BLaER1 treated with 17β-estradiol and CSF1 and Interleukin-3, amounts not matched to agents 10 nM and 100 nM (cell line): ENCODE measurements at regions not wholly inside any gene's neighbourhood (a gene's known extent, or its start where the extent isn't known, plus 50 kb on each side); places are given as distances from the start of the nearest gene placed in this dataset.

Experiments
- H3K27ac ChIP-seq, 11 experiments: shearing (Covaris generic); formaldehyde crosslinking; 2 replicates each; pipeline ENCODE4 v1.8.1; 2022
- H3K27me3 ChIP-seq, 11 experiments: shearing (Covaris generic); formaldehyde crosslinking; 2 replicates each; pipeline ENCODE4 v1.8.1; 2022
- H3K36me3 ChIP-seq, 11 experiments: shearing (Covaris generic); formaldehyde crosslinking; 2 replicates each; pipeline ENCODE4 v1.8.1; 2022
- H3K4me1 ChIP-seq, 10 experiments: shearing (Covaris generic); formaldehyde crosslinking; 2 replicates each; pipeline ENCODE4 v1.8.1; 2022
- H3K4me2 ChIP-seq, 11 experiments: shearing (Covaris generic); formaldehyde crosslinking; 2 replicates each; pipeline ENCODE4 v1.8.1; 2022
- H3K4me3 ChIP-seq, 10 experiments: shearing (Covaris generic); formaldehyde crosslinking; 2 replicates each; pipeline ENCODE4 v1.8.1; 2022
- H3K9ac ChIP-seq, 11 experiments: shearing (Covaris generic); formaldehyde crosslinking; 2 replicates each; pipeline ENCODE4 v1.8.1; 2022
- H3K9me3 ChIP-seq, 11 experiments: shearing (Covaris generic); formaldehyde crosslinking; replicated peaks in 1 of 11; 2 replicates each; pipeline ENCODE4 v1.8.1; 2022
- H4K20me1 ChIP-seq, 11 experiments: shearing (Covaris generic); formaldehyde crosslinking; 2 replicates each; pipeline ENCODE4 v1.8.1; 2022
- Cebpa-rat ChIP-seq, 11 experiments: shearing (Covaris generic); IDR thresholded peaks; 2 replicates each; pipeline ENCODE4 v1.8.1; 2022

DNA sequence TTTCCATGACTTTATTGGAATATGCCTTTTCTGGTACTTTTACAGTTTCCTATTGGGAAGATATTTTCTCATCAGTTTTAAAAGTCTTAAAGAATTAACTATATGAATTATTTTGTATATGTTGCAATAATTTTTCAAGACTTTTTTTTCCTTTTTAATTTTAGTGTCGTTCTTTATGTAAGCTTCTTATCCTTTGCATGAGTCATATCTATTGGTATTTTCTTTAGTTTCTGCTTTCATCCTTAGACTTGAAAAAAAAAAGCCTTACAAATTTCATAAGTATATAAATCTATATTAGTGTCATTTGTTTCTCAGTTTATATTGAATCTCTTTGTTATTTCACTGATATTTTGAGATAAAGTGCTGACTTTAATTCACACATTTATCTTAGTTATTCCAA lies 94.9 kb downstream of the DSEL start:
- H3K27ac ChIP-seq = no peak overlapping the region
- no peak overlapping the region for H3K4me2 ChIP-seq
- no peaks in the 10 kb centered on the region for H3K27me3 ChIP-seq
- no peak overlapping the region for H3K4me3 ChIP-seq
- H3K9ac ChIP-seq = no peak overlapping the region
- peaks cover 0 to 8% (median 6%) of the 10 kb centered on the region in 10 experiments; a peak in 13 of 20 replicates for H3K4me1 ChIP-seq
- no peaks in the 10 kb centered on the region for H4K20me1 ChIP-seq
- TF ChIP-seq Cebpa-rat (IDR thresholded peaks at IDR 0.05) = no peak
- H3K9me3 ChIP-seq = no peaks in the 10 kb centered on the region
- no peaks in the 10 kb centered on the region for H3K36me3 ChIP-seq

DNA sequence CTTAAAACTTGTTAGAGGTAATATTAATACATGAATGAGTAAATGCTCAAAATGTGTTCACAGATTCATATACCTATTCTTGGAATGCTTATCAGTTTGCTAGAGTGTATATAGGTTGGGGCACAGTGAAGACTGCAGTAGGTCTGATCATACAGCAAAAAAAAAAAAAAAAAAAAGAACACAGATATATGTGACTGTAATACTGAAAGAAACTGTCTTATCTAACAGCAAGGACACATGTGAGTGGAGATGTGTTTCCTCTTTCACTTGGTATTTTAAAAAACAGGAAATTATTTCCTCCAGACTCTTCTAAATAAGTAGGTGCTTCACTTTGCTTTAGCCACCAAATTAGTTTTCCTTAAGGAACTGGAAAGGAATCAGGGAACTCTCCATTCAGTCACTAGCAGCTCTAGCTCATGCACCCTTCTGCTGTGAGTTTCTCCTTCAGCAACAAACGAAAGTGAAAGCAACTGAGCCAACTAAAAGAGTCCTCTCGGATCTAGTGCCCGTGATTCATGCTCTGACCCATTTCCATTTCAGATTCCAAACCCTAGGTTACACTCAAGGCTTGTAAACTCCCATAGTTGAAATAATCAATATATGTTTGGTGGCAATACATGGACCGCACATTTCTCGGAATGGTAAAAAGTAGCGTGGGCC lies 98.5 kb downstream of the DSEL start:
- Histone ChIP-seq H3K27ac (peak overlapping the region in 10 of 11 experiments; percentile 6 to 65 (median 40); a peak in 15 of 22 replicates), H3K9me3 (no peaks in the 10 kb centered on the region), H3K36me3 (no peaks in the 10 kb centered on the region), H3K4me1 (peaks cover 0 to 8% (median 6%) of the 10 kb centered on the region in 10 experiments; a peak in 13 of 20 replicates), H3K4me3 (peak overlapping the region in 3 of 10 experiments; percentile 15 to 38 (median 29); a peak in 6 of 20 replicates), H4K20me1 (no peaks in the 10 kb centered on the region), H3K4me2 (peak overlapping the region; percentile 26 to 71 (median 55); a peak in 21 of 22 replicates), H3K9ac (peak overlapping the region in 5 of 11 experiments; percentile 1 to 45 (median 36); a peak in 6 of 22 replicates), H3K27me3 (no peaks in the 10 kb centered on the region)
- TF ChIP-seq Cebpa-rat (IDR thresholded peaks at IDR 0.05) = no peak

DNA sequence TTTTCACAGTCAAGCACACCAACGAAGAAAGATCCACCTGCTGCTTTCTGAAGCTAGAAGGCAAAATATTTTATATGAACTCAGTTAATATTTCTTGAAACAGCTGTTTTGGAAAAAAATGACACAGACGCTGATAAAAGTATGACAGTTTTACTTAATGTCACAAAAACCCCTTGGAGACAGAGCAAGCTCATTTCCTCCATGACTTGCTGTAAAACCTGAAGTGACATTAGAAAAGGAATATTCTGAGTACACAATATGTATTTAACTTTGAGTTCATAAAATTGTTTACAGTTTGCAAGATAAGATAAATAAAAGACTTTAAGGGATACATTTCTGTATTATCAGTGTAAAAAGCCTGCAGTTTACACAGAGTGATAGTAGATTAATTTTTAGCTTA lies 105.4 kb downstream of the DSEL start:
- H3K27me3 ChIP-seq = no peaks in the 10 kb centered on the region
- H3K9ac ChIP-seq = no peak overlapping the region
- H3K4me3 ChIP-seq = no peak overlapping the region
- no peak for TF ChIP-seq Cebpa-rat (IDR thresholded peaks at IDR 0.05)
- peaks cover 0 to 16% (median 12%) of the 10 kb centered on the region in 10 experiments; a peak in 12 of 20 replicates for H3K4me1 ChIP-seq
- H3K4me2 ChIP-seq = peak overlapping the region in 2 of 11 experiments; percentile 57 to 59; a peak in 3 of 22 replicates
- H3K27ac ChIP-seq = no peak overlapping the region
- no peaks in the 10 kb centered on the region for H3K9me3 ChIP-seq
- H4K20me1 ChIP-seq = no peaks in the 10 kb centered on the region
- H3K36me3 ChIP-seq = no peaks in the 10 kb centered on the region

DNA sequence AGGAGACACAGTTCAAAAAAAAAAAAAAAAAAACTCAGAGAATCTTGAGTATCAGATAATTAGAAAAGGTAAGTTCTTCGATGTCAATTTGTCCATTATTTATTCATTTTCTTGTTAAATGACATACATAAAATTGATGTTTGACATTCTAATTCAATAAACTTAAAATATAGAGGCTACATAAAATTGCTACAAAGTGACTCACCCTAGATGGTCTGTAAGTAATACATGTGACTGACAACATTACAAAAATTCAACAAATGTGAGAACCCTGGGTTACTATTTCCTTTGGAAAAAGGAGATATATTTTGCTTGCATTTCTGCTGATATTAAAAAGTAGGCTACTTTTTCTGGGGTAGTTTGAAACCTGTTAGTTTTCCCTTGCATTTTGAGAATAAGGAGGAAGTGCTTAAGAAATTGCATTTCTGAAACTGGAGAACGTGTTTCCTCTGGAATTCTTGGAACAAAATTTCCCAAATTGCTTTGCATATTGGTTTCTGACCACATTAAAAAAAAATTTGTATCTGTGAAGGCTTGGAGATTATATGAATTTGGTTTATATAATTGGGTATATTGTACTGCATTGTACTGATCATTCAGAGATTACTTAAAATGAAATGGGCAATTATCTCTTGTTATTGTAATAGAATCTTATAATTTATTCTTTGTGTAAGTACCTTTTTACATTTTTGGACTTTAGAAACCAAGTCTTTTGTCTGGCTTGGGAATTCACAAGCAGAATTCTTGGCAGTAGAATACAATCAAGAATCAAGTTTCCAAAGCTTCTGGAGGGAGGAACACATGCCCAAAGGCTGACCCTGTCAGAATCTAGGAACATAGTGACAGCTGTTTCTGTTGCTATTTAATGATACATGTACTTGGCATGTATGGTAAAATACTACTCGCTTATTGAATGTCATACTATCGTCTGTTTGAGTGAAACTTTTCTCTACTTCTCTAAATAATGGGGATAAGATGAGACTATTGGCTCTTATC lies 106.1 kb downstream of the DSEL start:
- Histone ChIP-seq H3K4me3 (no peak overlapping the region), H4K20me1 (no peaks in the 10 kb centered on the region), H3K27me3 (no peaks in the 10 kb centered on the region), H3K36me3 (no peaks in the 10 kb centered on the region), H3K27ac (no peak overlapping the region; a peak in 1 of 22 replicates), H3K4me2 (peak overlapping the region in 2 of 11 experiments; percentile 57 to 59; a peak in 4 of 22 replicates), H3K4me1 (peaks cover 0 to 23% (median 15%) of the 10 kb centered on the region in 10 experiments; a peak in 12 of 20 replicates), H3K9ac (no peak overlapping the region), H3K9me3 (no peaks in the 10 kb centered on the region)
- TF ChIP-seq Cebpa-rat (IDR thresholded peaks at IDR 0.05) = no peak

DNA sequence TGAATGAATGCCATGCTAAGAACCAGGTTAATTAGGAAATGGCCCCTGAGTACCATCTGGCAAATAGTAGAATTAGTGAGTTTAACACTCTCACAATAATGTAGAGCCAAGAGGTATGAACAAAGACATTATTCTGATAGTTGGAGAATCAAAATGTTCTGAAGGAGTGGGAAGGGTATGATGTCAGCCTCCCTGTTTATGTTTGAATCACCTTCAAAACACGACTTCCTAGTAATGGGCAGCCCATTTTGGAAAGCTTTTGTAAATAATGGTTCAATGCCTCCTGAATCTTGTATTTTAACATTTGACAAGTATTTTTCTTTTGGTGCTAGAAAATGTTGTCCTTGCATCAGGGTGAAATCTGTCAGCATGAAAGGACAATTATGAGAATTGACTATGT lies 108.3 kb downstream of the DSEL start:
- Histone ChIP-seq H4K20me1 (no peaks in the 10 kb centered on the region), H3K4me3 (no peak overlapping the region), H3K27ac (no peak overlapping the region), H3K4me1 (peaks cover 0 to 28% (median 15%) of the 10 kb centered on the region in 10 experiments; a peak in 12 of 20 replicates), H3K9me3 (no peaks in the 10 kb centered on the region), H3K27me3 (no peaks in the 10 kb centered on the region), H3K4me2 (no peak overlapping the region), H3K9ac (no peak overlapping the region), H3K36me3 (no peaks in the 10 kb centered on the region)
- no peak for TF ChIP-seq Cebpa-rat (IDR thresholded peaks at IDR 0.05)

DNA sequence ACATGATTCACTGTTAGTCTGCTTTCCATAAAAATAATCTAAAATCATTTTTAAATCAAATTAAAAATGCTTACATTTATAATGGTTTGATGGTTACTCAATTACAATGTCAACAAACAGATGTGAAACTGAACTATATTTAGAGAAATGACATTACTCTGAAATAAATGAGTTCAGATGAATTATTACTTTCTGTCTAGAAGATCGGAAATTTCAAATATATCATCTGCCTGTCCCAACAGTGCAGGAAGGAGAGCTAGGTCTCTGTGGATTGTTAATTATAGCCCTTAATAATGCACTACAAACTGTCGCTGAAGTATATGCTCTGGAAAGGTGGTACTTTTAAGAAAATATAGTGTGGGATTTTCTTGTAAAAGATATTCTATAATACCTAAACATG lies 109.8 kb downstream of the DSEL start:
- Histone ChIP-seq H3K27me3 (no peaks in the 10 kb centered on the region), H3K9me3 (no peaks in the 10 kb centered on the region), H3K27ac (no peak overlapping the region), H3K36me3 (no peaks in the 10 kb centered on the region), H4K20me1 (no peaks in the 10 kb centered on the region), H3K9ac (no peak overlapping the region), H3K4me2 (peak overlapping the region in 6 of 11 experiments; percentile 37 to 55 (median 42); a peak in 8 of 22 replicates), H3K4me1 (peaks cover 0 to 28% (median 15%) of the 10 kb centered on the region in 10 experiments; a peak in 12 of 20 replicates), H3K4me3 (no peak overlapping the region)
- TF ChIP-seq Cebpa-rat (IDR thresholded peaks at IDR 0.05) = no peak

DNA sequence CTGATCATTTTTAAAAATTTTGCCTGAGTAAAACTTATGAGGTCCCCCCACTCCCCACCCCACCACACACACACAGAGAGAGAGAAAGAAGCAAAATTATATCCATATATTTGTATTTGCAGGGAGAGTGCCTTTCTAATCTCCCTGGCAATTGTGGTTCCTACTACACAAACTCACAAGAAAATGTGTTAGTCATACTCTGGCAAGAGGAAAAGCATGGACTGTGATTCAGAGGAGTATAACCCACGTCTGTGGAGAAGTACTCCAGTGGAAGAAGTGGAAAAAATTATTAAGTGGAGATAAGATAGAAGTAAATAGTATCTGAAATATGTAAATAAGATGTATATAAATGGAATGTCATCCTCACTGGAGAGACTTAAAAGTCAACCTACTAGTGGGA lies 114.0 kb downstream of the DSEL start:
- H3K9me3 ChIP-seq = no peaks in the 10 kb centered on the region
- H3K27me3 ChIP-seq = no peaks in the 10 kb centered on the region
- H4K20me1 ChIP-seq = no peaks in the 10 kb centered on the region
- no peak overlapping the region for H3K4me3 ChIP-seq
- no peak overlapping the region for H3K9ac ChIP-seq
- H3K36me3 ChIP-seq = no peaks in the 10 kb centered on the region
- no peak overlapping the region for H3K27ac ChIP-seq
- H3K4me1 ChIP-seq = peaks cover 0 to 26% (median 7%) of the 10 kb centered on the region in 10 experiments; a peak in 7 of 20 replicates
- H3K4me2 ChIP-seq = no peak overlapping the region
- TF ChIP-seq Cebpa-rat (IDR thresholded peaks at IDR 0.05) = no peak

DNA sequence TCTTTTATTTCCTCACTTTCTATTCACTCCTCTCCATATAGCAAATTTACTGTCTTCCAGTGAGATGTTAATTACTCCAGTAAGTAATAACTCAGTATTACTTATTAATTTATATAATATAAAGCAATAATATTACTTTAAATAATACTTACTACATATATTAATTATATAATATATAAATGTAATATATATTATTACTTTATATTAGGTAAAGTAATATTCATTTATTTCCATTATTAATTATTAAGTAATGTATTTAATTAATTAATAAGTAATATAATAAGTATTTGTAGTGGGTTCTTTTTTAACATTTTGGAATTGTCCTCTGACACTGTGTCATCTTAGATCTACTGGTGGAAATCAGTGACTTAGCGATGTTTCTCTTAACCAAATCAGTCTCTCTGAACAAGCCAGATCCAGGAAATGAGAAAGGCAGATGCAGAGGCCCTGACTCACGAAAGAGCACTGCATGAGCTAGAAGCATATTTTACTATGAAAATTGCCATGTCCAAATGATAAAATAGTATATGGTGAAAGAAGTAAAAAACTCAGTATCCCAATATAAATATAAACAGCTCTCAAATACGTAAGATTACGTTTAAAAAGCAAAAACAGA lies 115.9 kb downstream of the DSEL start:
- H3K9me3 ChIP-seq = peaks cover 0 to 8% (median 4%) of the 10 kb centered on the region in 11 experiments; a peak in 8 of 22 replicates
- no peaks in the 10 kb centered on the region for H3K36me3 ChIP-seq
- H3K4me3 ChIP-seq = no peak overlapping the region
- H4K20me1 ChIP-seq = no peaks in the 10 kb centered on the region
- peaks cover 0 to 7% (median 0%) of the 10 kb centered on the region in 10 experiments; a peak in 4 of 20 replicates for H3K4me1 ChIP-seq
- TF ChIP-seq Cebpa-rat (IDR thresholded peaks at IDR 0.05) = no peak
- H3K4me2 ChIP-seq = no peak overlapping the region
- no peak overlapping the region for H3K9ac ChIP-seq
- no peaks in the 10 kb centered on the region for H3K27me3 ChIP-seq
- H3K27ac ChIP-seq = no peak overlapping the region

DNA sequence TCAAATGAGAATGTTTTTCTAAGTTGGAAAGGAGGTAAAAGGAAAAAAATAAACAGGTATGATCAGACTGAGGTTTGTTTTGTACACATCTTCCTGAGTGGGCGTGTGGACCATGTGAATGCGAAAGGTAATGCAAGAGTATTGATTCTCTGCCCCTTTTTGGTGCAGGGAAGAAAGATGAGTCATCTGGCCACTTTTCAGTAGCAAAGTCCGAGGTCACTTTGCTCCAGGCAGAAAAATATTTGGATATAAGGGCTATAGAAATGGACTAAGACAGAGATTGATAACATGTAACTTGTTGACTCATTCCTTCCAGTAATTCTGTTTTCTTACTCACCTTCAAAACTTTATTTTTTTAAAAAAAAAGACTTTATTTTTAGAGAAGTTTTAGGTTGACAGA lies 130.5 kb downstream of the DSEL start:
- peaks cover 0 to 6% (median 0%) of the 10 kb centered on the region in 11 experiments; a peak in 1 of 22 replicates for H3K9me3 ChIP-seq
- TF ChIP-seq Cebpa-rat (IDR thresholded peaks at IDR 0.05) = no peak
- no peaks in the 10 kb centered on the region for H3K36me3 ChIP-seq
- no peaks in the 10 kb centered on the region for H4K20me1 ChIP-seq
- no peaks in the 10 kb centered on the region for H3K4me1 ChIP-seq
- no peaks in the 10 kb centered on the region for H3K27me3 ChIP-seq
- no peak overlapping the region for H3K4me2 ChIP-seq
- H3K27ac ChIP-seq = no peak overlapping the region
- no peak overlapping the region for H3K4me3 ChIP-seq
- no peak overlapping the region for H3K9ac ChIP-seq
